DOHH2 (cell line): ENCODE measurements at regions not wholly inside any gene's neighbourhood (a gene's known extent, or its start where the extent isn't known, plus 50 kb on each side); places are given as distances from the start of the nearest gene placed in this dataset.

Experiments
- H3F3A ChIP-seq: fragments of 200-600 bp; sonication (generic), shearing (Covaris generic); 2 replicates; pipeline ENCODE4 v1.6.0; 2016; ENCODE audit warnings: antibody characterized with exemption, mild to moderate bottlenecking; ENCODE audit not compliant: control insufficient read depth, insufficient read depth
- H3K27ac ChIP-seq: fragments of 200-600 bp; sonication (generic); 2 replicates; pipeline ENCODE4 v1.5.1; 2014; ENCODE audit warnings: low read depth, mild to moderate bottlenecking, low read length, moderate library complexity
- H3K27me3 ChIP-seq: fragments of 200-600 bp; sonication (generic); 2 replicates; pipeline ENCODE4 v1.6.1; 2014; ENCODE audit warnings: mild to moderate bottlenecking, low read length, mixed read lengths; ENCODE audit not compliant: control insufficient read depth
- H3K36me3 ChIP-seq: fragments of 200-600 bp; sonication (generic); 2 replicates; pipeline ENCODE4 v1.6.1; 2014; ENCODE audit warnings: mild to moderate bottlenecking, low read length, moderate library complexity, mixed read lengths; ENCODE audit not compliant: control insufficient read depth
- H3K4me1 ChIP-seq: fragments of 200-600 bp; sonication (generic); 2 replicates; pipeline ENCODE4 v1.6.1; 2014; ENCODE audit warnings: mild to moderate bottlenecking, low read length, mixed read lengths; ENCODE audit not compliant: control insufficient read depth
- H3K4me2 ChIP-seq: fragments of 200-600 bp; sonication (generic); 2 replicates; pipeline ENCODE4 v1.6.0; 2014; ENCODE audit warnings: mild to moderate bottlenecking, low read length, moderate library complexity
- H3K4me3 ChIP-seq: fragments of 200-600 bp; sonication (generic); 2 replicates; pipeline ENCODE4 v1.5.1; 2014; ENCODE audit warnings: mild to moderate bottlenecking, low read length, mixed read lengths
- H3K79me2 ChIP-seq: fragments of 200-600 bp; sonication (generic); 2 replicates; pipeline ENCODE4 v1.6.1; 2014; ENCODE audit warnings: mild to moderate bottlenecking, low read length, mixed read lengths; ENCODE audit not compliant: control insufficient read depth
- H3K9me2 ChIP-seq: fragments of 200-600 bp; sonication (generic); replicated peaks from 2 replicates; pipeline ENCODE4 v1.6.1; 2014; ENCODE audit warnings: mild to moderate bottlenecking, low read length, mixed read lengths; ENCODE audit not compliant: control insufficient read depth
- H3K9me3 ChIP-seq: fragments of 200-600 bp; sonication (generic); 2 replicates; pipeline ENCODE4 v1.6.1; 2014; ENCODE audit warnings: antibody characterized with exemption, low read length, mixed read lengths; ENCODE audit not compliant: control insufficient read depth, insufficient read depth
- H4K20me1 ChIP-seq: fragments of 200-600 bp; sonication (generic); 2 replicates; pipeline ENCODE4 v1.6.0; 2014; ENCODE audit warnings: low read depth, mild to moderate bottlenecking, antibody characterized with exemption, low read length, moderate library complexity; ENCODE audit not compliant: control insufficient read depth, insufficient read depth
- EZH2phosphoT487 ChIP-seq: fragments of 200-600 bp; sonication (generic); IDR thresholded peaks from 2 replicates; pipeline ENCODE4 v1.6.1; 2017; ENCODE audit warnings: borderline replicate concordance, mild to moderate bottlenecking, antibody characterized with exemption, low read length, moderate library complexity, mixed read lengths
- TF ChIP-seq, protein P1 (sequence below): fragments of 200-600 bp; sonication (generic); IDR thresholded peaks from one replicate; pipeline ENCODE4 v1.5.1; 2014; ENCODE audit warnings: antibody characterized with exemption, mild to moderate bottlenecking, low read depth, low read length; ENCODE audit not compliant: poor library complexity, severe bottlenecking

DNA sequence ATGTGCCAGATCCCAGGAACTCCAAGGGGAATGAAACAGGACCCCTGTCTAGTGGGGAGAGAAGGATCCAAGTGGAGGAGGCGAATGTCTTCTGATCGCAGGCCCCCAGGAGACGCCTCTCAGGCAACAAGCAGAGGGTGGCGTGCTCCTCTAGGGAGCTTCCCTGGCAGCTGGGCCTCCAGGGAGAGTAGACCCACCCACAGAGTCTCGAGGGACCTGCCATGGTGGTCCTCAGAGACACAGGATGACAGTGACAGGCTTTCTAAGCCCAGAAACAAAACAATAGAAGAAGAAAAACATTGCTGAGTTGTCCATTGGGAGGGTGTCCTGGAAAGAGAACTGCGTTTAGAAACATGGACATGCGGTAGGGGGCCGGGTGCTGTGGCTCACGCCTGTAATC is 140.6 kb upstream of the MAP1LC3B2 start:
- H3K4me2 ChIP-seq, result no peak overlapping the region
- no peaks in the 10 kb centered on the region for H3K27me3 ChIP-seq
- no peaks in the 10 kb centered on the region for H3K9me2 ChIP-seq
- no peaks in the 10 kb centered on the region for H3K36me3 ChIP-seq
- H4K20me1 ChIP-seq, result no peaks in the 10 kb centered on the region
- no peaks in the 10 kb centered on the region for H3K79me2 ChIP-seq
- H3K4me1 ChIP-seq, result no peaks in the 10 kb centered on the region
- H3K4me3 ChIP-seq, result no peak overlapping the region
- no peaks in the 10 kb centered on the region; the same call in 1 of the 2 replicates for H3K9me3 ChIP-seq
- no peaks in the 10 kb centered on the region for H3F3A ChIP-seq
- TF ChIP-seq EZH2phosphoT487, result no peak
- TF ChIP-seq, protein P1, sequence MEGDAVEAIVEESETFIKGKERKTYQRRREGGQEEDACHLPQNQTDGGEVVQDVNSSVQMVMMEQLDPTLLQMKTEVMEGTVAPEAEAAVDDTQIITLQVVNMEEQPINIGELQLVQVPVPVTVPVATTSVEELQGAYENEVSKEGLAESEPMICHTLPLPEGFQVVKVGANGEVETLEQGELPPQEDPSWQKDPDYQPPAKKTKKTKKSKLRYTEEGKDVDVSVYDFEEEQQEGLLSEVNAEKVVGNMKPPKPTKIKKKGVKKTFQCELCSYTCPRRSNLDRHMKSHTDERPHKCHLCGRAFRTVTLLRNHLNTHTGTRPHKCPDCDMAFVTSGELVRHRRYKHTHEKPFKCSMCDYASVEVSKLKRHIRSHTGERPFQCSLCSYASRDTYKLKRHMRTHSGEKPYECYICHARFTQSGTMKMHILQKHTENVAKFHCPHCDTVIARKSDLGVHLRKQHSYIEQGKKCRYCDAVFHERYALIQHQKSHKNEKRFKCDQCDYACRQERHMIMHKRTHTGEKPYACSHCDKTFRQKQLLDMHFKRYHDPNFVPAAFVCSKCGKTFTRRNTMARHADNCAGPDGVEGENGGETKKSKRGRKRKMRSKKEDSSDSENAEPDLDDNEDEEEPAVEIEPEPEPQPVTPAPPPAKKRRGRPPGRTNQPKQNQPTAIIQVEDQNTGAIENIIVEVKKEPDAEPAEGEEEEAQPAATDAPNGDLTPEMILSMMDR, result no peak
- no peak overlapping the region for H3K27ac ChIP-seq

DNA sequence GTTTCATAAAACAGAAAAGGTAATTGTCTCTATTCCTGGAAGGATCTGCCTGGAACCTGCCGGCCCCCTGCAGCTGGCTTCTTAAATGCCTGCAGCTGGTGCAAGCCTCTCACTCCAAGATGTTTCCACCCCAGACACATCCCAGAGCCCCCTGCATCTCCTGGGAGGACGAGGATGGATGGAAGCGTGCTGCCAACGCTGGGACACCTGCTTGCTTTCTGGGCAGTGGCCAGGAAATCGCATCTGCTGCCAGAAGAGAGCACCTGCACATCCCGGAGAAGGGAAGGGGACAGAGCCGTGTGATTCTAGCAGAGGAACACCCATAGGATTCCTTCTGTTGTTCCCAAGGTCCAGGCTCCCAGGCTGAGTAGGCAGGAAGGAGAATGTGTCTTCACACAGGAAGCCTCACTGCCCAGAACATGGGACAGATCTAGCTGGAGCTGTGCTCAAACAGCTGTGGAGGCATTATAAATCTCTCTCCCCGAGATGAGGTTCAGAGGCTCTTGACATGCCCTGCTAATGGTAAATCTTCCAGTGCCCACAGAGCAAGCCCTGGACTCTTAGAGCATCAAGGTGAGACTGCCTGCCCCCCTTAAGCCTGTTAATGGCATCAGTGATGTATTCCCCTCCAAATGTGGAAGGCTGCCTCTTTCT is 138.8 kb upstream of the MAP1LC3B2 start:
- no peak overlapping the region for H3K4me3 ChIP-seq
- H3K9me2 ChIP-seq, result no peaks in the 10 kb centered on the region
- no peaks in the 10 kb centered on the region for H3F3A ChIP-seq
- H3K79me2 ChIP-seq, result no peaks in the 10 kb centered on the region
- no peak overlapping the region for H3K4me2 ChIP-seq
- TF ChIP-seq, protein P1, result no peak
- no peak for TF ChIP-seq EZH2phosphoT487
- no peaks in the 10 kb centered on the region for H3K4me1 ChIP-seq
- no peaks in the 10 kb centered on the region for H3K36me3 ChIP-seq
- no peaks in the 10 kb centered on the region for H3K27me3 ChIP-seq
- H3K27ac ChIP-seq, result no peak overlapping the region
- no peaks in the 10 kb centered on the region for H4K20me1 ChIP-seq
- no peaks in the 10 kb centered on the region; the same call in 1 of the 2 replicates for H3K9me3 ChIP-seq

DNA sequence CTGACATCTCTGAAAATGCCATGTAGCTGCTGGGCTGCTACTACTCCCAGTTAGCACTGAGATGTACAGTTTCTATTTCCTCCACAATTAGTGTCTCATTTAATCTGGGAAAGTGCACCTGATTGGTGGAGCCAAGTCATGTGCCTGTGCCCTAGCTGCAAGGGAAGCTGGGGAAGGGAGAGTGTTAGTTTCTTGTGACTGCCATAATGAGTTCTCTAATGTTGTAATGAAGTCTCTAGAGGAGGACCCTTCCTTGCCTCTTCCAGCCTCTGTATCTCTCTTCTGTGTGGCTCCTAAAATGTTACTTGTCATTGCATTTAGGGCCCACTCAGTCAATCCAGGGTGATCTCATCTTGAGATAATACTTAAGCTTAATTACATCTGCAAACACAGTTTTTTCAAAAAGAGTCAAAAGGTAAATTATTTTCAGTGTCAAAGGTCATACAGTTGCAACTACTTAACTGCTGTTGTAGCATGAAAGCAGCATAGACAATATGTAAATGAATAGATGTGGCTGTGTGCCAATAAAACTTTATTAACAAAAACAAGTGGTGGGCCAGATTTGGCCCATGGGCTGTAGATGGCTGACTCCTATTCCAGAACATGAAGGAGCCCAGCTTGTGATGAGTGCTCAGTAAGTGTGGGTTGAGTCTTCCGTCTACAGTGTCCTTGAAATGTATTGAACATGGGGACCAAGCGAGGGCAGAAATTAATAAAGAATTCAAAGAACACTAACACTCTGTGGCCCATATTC is 137.2 kb upstream of the MAP1LC3B2 start:
- TF ChIP-seq EZH2phosphoT487, result no peak
- TF ChIP-seq, protein P1, result no peak
- Histone ChIP-seq H3K4me3 (no peak overlapping the region), H3K4me1 (no peaks in the 10 kb centered on the region), H3K79me2 (no peaks in the 10 kb centered on the region), H3K36me3 (no peaks in the 10 kb centered on the region), H3K27ac (no peak overlapping the region), H3K9me3 (no peaks in the 10 kb centered on the region; the same call in 1 of the 2 replicates), H3F3A (no peaks in the 10 kb centered on the region), H4K20me1 (no peaks in the 10 kb centered on the region), H3K27me3 (no peaks in the 10 kb centered on the region), H3K9me2 (no peaks in the 10 kb centered on the region), H3K4me2 (no peak overlapping the region)
